NOMO-1 treated with DMSO at 0.1 percent for 48 hours (cell line): ENCODE measurements at regions not wholly inside any gene's neighbourhood (a gene's known extent, or its start where the extent isn't known, plus 50 kb on each side); places are given as distances from the start of the nearest gene placed in this dataset.
A peak's percentile ranks its signal among the peaks of the same experiment; 100 is the strongest.
"Not testable (repeated sequence)": the region's sequence is repeated elsewhere in the genome, so short reads cannot be mapped to it uniquely, and the experiment has no call there.

Experiments
- DNase-seq: peaks from one replicate; lab custom pipeline; 2025; ENCODE audit not compliant: unreplicated experiment; lab: John Stamatoyannopoulos, UW

DNA sequence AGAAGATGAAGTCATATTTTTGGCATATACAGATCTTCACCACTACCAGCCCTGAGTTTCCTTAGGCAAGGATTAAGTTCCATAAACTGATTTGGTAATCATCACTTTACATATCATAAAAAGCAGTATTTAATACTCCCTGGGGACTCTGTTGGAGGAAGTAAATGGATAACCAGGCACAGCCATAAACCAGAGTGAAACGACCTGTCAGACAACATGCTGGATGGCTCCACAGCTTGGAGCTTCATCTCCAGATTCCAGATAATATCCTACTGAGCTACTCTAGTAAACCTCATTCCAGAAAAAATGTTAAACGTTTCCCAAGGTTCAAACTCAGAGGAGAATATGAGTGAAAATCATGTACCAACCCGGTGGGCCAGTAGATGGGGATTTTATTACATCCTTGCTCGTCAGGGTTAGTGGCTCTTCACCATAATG, 109.2 kb downstream of the BASP1 start:
- DNase-seq = no peak

DNA sequence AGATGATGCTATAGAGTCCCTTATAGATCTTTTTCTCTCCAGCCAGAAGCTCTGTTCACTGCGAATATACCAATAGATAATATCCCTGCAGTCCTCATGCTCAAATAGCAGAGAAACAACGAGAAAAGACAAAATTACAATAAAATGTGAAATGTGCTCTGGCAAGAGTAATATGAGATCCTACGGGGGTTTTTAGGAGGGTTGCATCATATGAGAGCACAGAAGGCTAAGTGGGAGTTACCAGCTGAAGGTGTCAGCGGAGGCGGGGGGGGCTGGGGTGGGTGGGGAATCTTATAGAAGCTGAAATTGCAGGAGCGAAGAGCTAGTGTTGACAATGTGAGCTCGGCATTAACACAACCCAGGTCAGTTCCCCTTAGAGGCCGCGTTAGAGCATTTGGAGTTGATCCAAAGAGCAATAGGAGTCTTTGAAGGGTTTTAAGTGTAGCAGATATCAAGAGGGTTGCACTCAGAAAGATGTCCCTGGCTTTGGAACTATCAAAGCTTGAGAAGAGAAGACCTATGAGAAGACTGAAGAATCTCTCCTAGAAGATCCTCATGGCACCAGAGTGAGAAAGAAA, 109.7 kb downstream of the BASP1 start:
- DNase-seq = no peak

DNA sequence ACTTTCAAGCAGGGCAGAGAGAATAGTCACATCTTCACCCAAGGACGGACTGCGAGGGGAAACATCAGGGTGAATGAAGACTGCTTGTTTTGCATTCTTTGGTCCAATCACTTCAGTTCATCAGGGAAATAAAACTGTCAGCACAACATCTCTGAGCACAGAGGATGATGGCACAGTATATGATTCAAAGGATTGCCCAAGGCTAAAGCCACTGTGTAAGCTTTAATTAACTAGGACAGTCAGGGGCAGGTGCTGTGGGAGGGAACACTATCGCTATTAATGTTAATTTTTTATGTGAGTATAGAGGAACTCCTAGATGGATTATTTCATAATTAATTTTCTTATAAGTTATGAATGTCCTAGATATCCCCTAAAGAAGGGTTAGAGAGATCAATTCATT, 112.1 kb downstream of the BASP1 start:
- DNase-seq = no peak

DNA sequence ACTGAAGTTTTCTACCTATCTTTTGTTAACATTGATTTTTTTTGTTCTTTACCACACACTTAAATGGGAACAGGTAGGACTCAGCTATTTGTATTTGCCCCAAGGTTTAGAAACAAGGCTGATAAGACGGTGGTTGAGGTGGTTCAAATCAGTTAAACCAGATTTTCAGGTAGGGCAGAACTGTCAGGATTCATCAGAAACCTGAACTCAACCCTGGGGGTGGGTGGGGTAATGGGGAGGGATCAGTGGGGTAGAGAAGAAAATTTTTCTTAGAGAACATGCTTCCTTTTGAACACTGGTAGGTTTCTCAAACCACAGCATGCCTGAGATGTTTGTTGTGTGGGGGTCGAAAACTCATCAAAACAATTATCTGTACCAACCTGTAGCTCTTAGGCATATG, 113.0 kb downstream of the BASP1 start:
- no peak for DNase-seq

DNA sequence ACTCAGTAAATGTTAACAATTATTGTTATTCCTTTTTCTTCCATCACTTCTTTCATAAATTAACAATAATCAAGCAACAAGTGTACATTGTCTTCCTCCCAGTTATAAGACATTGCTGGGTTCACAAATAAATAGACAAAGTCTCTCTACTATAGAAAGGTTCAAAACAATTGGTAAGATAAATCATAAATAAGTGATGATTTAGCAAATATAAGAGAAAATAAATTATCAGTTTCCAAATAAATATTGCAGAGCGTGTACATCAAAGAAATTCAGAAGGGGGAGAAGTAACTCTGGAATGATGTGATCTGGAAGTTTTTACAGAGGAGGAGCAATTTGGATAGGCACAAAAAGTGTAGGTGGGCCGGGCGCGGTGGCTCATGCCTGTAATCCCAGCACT, 114.2 kb downstream of the BASP1 start:
- DNase-seq = no peak

DNA sequence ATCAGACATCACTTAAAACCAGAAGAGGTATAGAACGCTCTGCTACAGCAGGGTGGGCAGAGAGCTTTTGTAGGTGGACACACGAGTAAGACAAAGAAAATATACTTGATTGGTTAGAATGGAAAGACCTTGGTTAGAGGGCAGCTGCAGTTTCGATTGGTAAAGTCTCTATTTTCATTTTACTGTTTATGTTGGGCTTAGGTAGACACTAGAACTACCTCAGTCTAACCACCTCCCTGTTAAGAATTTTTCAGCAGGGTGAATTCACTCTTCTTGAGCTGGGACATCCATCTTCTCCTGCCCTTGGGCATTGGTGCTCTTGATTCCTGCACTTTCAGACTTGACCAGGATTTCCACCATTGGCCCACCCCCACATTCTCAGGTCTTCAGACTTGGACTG, 116.3 kb downstream of the BASP1 start:
- DNase-seq = no peak

DNA sequence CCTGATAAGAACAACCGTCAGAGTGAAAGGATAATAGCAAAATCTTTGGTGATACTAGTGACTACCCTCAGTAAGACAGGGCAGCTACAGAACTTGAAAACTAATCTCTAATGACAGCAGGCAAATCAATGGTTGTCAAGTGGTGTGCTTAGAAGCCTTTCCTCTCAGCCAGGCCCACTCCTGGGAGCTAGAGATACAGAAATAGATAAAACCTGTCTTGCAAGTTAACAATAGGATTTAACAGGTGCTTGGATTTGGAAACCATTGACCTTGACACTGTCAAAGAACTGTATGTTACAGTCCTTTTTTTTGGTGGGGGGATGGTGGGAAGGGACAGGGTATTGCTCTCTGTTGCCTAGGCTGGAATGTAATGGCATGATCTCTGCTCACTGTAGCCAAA, 118.6 kb downstream of the BASP1 start:
- DNase-seq = no peak

DNA sequence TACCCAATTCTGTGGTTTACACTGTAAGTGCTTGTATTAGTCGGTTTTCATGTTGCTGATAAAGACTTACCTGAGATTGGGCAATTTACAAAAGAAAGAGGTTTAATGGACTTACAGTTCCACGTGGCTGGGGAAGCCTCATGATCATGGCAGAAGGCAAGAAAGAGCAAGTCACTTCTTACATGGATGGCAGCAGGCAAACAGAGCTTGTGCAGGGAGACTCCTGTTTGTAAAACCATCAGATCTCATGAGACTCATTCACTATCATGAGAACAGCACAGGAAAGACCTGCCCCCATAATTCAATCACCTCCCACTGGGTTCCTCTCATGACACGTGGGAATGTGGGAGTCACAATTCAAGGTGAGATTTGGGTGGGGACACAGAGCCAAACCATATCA, 119.3 kb downstream of the BASP1 start:
- not testable (repeated sequence) for DNase-seq

DNA sequence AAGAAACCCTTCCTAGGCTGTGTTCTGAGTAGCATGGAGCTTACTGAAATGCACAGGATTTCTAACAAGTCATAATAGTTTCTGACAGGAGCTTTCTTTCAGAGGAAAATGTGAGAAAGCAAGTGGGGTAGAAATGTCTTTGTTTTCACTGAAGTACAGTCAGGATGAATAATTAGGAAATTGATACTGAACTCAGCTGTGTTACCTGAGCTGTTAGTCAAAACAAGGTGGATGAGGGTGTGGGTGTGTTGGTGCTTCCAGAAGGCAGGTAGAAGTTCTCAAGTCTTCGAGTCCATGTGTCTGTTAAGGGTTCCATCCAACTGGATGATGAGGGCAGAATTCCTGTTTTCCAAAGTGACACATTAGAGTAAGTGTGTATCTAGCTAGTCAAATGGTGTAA, 122.4 kb downstream of the BASP1 start:
- DNase-seq = no peak

DNA sequence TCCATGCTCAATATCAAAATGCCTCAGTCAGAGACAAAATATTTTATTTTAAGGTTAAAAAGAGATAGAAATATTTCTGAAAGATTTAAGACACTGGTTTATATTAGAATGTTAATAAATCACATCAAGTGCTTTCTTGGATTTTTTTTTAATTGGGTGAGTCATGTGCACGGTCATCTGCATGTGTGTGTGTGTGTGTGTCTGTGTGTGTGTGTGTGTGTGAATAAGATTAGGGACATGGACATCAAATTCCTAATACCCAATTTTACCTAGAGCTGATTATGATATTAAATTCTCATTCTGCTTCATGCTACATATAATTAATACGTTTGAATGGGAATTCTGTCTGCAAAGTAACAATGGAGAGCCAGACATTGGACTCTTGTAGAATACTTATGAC, 122.9 kb downstream of the BASP1 start:
- DNase-seq = no peak

DNA sequence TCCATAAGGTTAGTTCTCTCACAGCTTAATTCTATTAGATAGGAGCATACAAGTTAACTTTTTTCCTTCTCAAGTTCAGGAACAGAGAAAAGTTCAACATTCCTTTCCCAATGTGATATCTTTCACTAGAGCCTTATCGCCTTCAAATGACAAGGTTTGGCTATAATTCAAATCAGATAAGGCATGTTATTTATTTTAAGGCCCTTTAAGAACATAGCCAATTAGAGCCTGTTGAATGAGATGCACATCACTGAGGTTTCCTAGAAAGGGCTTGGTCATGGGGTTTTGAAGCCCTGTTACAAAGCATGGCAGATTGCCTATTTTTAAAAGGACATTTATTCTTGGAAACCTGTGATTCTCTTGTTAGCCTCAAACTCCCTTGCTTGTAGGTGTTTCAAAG, 123.4 kb downstream of the BASP1 start:
- no peak for DNase-seq

DNA sequence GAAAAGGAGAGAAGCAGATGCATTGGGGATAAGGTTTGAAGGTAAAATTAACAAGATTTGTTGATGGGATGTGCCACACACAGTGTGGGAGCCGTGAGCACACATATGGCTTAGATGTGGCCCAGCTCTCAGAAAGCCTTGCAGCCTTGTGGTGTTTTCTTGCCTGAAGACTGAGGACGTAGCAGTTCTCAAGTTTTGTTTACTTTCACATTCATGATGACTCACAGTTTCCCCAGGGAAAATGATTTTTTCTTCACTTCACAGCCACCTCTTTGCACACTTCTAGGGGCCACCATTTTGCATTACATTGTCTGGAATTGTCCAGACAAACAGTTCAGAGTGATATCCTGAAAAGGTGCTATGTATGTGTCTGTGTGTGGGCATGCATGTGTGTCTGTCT, 126.2 kb downstream of the BASP1 start:
- peak; percentile 54 for DNase-seq

DNA sequence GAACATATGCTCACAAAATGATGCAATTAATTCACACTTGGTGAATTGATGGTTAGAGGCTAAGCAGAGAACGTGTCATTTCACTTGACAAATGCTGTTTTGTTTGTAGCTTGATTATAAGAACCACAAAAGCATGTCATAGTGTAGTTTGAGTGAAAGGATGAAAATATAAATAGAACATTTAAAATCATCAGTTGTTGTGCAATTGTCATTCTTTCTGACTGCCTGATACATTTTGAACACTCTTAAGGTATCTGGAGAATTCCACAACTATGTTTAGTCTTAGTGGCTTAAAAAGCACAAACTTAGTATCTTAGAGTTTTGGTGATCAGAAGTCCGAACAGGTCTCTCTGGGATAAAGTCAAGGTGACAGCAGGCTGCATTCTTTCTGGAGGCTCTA, 129.4 kb downstream of the BASP1 start:
- DNase-seq = no peak

DNA sequence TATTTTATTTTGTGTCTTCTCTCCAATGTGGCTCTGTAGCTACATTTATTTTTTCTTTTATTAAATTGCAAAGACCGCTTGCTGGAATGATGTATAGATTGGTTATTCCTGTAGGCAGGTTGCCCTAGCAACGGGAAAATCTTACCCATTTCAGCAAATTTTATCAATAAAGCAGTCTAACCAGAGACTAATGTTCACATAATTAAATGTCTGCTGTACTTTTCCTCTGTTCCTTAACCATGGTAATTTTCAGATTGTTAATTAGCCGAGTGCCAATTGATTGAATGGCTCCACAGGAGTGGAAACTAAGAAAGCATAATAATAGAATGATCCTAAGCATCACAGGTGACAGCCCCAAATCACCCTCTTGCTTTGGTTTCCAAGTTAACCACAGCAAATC, 134.8 kb downstream of the BASP1 start:
- DNase-seq = no peak

DNA sequence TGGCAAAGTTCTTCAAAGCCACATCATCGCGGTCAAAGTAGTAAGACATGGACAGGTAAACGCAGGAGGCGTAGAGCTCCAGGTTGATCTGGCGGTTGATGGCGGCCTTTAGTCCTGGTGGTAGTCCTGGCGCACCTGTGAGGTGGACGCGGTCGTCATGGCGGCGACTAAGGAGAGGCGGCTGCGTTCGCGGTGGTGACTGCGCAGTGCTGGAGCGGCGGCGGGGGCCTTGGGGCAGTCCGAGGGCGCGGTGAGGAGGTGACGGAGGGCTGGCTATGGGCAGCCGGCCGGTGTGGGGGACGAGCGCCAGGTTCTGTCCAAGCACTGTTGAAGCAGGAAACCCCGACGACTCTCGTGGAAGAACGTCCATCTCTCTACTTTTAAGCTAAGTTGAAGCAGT, 136.8 kb downstream of the BASP1 start:
- no peak for DNase-seq

DNA sequence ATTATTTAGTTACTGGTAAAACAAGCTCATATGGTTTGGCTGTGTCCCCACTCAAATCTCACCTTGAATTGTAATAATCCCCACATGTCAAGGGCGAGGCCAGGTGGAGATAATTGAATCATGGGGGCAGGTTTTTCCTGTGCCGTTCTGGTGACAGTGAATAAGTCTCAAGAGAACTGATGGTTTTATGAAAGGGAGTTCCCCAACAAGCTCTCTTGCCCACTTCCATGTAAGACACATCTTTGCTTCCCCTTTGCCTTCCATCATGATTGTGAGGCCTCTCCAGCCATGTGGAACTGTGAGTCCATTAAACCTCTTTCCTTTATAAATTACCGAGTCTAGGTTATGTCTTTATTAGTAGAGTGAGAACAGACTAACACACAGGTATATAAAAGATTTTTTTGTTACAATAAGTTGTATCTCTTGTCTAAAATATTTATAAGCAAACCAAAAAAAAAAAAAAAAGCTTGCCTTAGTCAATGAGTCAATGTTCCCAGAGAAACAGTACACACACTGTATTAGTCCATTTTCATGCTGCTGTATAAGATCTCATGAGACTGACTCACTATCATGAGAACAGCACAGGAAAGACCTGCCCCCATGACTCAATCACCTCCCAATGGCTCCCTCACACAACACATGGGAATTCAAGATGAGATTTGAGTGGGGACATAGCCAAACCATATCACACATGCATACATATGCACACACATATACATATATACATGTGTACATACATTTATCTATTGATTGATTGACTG, 138.3 kb downstream of the BASP1 start:
- no peak for DNase-seq

DNA sequence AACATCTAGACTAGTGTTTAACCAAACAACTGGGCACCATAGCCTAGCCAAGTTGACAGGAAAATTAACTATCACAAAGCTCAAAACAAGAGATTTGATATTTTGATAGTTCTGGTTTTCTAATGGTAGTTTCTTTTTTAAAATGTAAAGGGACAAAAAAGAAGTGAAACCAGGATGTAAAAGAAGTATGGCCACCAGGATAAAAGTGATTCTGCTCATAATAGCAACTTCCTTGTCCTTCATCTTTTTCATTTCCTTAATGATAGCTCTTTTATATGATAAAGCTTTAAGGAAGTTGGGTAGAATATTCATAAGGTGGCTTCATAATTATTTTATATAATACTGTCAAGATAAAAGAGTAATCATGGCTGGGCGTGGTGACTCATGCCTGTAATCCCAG, 139.1 kb downstream of the BASP1 start:
- peak; percentile 73 for DNase-seq

DNA sequence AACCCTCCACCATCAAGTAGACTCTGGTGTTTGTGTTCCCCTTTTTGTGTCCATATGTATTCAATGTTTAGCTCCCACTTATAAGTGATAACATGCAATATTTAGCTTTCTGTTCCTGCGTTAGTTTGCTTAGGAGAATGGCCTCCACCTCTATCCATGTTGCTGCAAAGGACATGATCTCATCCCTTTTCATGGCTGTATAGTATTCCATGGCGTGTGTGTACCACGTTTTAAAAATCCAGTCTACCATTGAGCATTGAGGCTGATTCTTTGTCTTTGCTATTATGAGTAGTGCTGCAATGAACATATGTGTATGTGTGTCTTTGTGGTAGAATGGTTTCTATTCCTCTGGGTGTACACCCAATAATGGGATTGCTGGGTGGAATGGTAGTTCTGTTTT, 140.1 kb downstream of the BASP1 start:
- no peak for DNase-seq

DNA sequence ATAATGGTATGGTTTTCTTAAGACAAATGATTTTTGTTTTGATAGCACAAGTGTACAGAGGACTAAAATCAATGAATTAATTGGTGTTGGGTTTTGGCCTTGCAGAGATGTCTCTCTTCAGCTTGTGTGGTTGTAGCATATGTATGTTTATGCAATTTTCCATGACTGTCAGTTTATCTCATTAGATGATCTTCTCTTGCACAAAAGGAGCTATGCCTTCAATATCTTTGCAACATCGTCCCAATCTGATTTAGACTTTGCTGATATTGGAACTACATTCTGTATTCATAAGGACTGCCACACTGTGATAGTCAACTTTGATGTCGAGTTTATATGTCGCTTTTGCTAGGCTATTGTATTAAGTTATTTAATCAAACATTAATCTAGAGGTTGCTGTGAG, 140.0 kb upstream of the TAF11L2 start:
- no peak for DNase-seq

DNA sequence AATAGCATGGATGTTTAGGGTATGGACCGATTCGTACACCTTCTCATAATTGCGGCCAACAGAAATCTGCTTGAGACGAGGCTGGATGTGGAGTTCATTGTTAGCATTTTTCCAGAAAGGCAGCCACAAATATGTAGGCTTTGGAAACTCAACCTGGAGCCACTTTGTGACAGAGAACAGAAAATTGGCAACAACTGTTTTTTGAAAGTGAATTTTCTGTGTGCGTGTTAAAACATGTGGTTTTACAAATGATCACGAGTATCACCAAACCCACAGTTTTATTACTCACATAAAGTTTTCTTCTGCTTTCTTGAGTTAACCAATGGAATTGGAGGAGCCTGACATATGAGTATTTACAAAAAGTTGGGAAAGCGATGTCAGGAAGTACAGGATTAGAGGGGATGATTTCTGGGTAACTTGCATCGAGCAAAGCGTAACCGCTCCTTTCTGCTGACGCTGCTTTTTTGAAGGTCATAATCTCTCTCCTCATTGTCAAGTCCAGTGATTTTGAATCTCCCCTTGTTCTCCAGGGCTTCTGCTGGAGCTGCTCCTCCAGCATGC, 138.5 kb upstream of the TAF11L2 start:
- DNase-seq = peak; percentile 92

DNA sequence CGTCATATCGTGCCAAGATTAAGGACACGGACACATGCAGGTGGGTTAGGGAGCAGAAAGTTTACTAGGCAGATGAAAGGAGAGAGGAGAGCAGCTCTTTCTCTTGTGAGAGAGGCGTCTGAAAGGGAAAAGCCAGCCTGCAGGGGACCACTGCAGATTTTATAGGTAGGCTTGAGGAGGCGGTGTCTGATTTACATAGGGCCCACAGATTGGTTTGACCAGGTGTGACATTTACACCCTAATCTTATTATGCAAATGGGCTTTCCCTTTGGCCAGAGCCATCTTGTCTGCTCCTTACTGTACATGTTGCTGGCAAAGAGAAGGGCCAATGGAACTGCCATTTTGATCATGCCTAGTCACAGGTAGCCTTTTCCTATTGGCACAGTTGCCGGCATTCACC, 137.2 kb upstream of the TAF11L2 start:
- no peak for DNase-seq

DNA sequence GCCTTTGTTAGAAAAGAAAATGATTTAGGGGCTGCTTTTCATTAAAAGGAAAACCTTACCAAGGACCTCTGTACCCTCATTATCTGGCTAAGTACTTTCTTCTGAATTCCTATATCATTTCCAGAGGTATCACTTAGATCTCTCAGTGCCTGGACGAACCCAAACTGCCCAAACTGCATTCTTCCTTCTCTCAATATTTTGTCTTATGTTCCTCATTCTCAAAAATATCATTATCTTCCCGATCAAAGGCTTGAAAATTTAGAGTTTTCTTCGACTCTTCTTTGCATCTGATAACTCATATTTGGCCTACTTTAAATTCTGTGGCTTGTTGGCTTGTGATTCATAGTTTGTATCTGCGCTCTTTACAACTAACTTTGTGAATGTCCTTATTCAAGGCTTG, 136.7 kb upstream of the TAF11L2 start:
- DNase-seq = no peak
